ENCODE measurements at regions not wholly inside any gene's neighbourhood (a gene's known extent, or its start where the extent isn't known, plus 50 kb on each side); places are given as distances from the start of the nearest gene placed in this dataset.

DNA sequence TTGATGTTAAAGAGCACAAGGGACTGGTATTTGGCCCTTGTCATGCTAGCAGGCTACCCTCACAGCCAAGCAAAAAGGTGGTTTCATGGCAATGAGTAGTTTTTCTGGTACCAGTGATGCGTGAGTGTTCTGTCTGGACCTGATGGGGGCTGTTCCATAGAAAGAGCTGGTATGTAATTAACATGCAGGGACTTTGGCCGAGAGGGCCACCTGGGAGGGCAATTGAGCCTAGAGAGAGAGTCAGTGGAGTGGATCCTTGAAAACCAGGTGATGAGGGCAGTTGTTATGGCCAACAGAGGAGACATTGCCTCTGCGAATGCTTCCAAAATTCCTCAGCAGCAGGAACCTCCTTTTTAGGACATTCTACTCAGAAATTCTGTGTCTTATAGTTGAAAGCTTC lies 383.3 kb downstream of the PSAT1 start:
- no peaks in the 10 kb centered on the region for H3K36me3 ChIP-seq

DNA sequence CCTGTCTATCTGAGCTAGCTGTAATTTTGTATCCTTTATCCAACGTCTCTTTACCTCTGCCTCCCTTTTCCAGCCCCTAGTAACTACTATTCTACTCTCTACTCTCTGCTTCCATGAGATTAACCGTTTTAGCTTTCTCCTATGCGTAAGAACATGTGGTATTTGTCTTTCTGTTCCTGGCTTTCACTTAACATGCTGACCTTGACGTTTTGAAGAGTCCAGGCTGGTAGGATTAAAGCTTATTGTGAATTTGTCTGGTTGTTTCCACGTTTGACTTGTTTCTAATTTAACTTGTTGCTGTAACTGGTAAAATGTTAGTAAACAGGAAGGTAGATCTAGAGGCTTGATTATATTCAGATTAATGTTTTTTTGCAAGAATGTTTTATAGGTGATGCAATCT lies 385.3 kb downstream of the PSAT1 start:
- TF ChIP-seq, protein P1, sequence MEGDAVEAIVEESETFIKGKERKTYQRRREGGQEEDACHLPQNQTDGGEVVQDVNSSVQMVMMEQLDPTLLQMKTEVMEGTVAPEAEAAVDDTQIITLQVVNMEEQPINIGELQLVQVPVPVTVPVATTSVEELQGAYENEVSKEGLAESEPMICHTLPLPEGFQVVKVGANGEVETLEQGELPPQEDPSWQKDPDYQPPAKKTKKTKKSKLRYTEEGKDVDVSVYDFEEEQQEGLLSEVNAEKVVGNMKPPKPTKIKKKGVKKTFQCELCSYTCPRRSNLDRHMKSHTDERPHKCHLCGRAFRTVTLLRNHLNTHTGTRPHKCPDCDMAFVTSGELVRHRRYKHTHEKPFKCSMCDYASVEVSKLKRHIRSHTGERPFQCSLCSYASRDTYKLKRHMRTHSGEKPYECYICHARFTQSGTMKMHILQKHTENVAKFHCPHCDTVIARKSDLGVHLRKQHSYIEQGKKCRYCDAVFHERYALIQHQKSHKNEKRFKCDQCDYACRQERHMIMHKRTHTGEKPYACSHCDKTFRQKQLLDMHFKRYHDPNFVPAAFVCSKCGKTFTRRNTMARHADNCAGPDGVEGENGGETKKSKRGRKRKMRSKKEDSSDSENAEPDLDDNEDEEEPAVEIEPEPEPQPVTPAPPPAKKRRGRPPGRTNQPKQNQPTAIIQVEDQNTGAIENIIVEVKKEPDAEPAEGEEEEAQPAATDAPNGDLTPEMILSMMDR (IDR thresholded peaks at IDR 0.05), result no peak
- no peak overlapping the region for H3K4me3 ChIP-seq
- no peaks in the 10 kb centered on the region for H3K27me3 ChIP-seq
- DNase-seq (ENCODE audit: low spot score), result no peak
- H3K9me3 ChIP-seq, result no peaks in the 10 kb centered on the region
- H3K36me3 ChIP-seq, result no peaks in the 10 kb centered on the region
- no peaks in the 10 kb centered on the region for H3K4me1 ChIP-seq
- no peak overlapping the region for H3K27ac ChIP-seq

More for the DNA sequence above, 383.3 kb downstream of the PSAT1 start:
- no peaks in the 10 kb centered on the region for H3K4me1 ChIP-seq
- no peaks in the 10 kb centered on the region for H3K9me3 ChIP-seq
- TF ChIP-seq, protein P1 (IDR thresholded peaks at IDR 0.05), result no peak
- H3K27ac ChIP-seq, result no peak overlapping the region
- no peaks in the 10 kb centered on the region for H3K27me3 ChIP-seq
- H3K4me3 ChIP-seq, result no peak overlapping the region
- no peak for DNase-seq (ENCODE audit: low spot score)

DNA sequence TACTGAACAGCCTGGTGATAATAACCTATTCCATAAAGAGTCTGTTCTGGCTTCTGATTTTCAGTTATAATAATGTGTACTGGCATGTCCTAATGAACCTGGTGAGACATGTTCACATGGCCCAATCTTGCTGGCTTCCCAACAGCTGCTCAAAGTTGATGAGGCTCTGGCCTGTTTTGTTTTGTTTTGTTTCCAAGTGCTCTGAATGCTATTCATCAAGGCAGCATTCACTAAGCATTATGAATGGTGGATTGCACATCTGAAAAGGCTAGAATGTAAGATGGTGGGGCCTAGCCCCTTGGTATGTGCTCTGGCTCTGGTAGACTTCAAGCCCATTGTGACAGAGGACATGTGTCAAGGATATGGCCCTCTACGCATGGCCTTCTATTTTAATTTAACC lies 388.5 kb downstream of the PSAT1 start:
- no peaks in the 10 kb centered on the region for H3K9me3 ChIP-seq
- no peak overlapping the region for H3K27ac ChIP-seq
- H3K27me3 ChIP-seq, result no peaks in the 10 kb centered on the region
- no peaks in the 10 kb centered on the region for H3K4me1 ChIP-seq
- H3K4me3 ChIP-seq, result no peak overlapping the region
- TF ChIP-seq, protein P1 (IDR thresholded peaks at IDR 0.05), result no peak
- DNase-seq (ENCODE audit: low spot score), result no peak
- no peaks in the 10 kb centered on the region for H3K36me3 ChIP-seq

DNA sequence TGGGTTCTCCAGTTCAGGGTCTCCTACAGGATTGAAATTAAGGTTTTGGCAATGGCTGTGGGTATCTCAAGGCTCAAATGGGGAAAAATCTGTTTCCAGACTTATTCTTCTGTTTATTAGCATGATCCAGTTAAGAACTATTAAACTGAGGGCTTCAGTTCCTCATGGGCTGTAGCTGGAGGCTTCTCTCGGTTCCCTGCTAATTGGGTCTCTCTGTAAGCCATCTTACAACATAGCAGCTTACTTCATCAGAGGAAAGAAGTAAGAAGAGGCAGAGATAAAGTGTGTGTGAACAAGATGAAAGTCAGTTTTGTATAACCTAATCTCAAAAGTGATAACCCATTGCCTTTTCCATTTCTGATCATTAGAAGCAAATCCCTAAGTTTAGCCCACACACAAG lies 391.9 kb downstream of the PSAT1 start:
- Histone ChIP-seq H3K27me3 (no peaks in the 10 kb centered on the region), H3K4me1 (no peaks in the 10 kb centered on the region), H3K36me3 (no peaks in the 10 kb centered on the region), H3K27ac (no peak overlapping the region), H3K4me3 (no peak overlapping the region), H3K9me3 (no peaks in the 10 kb centered on the region)
- TF ChIP-seq, protein P1 (IDR thresholded peaks at IDR 0.05), result no peak
- DNase-seq (ENCODE audit: low spot score), result no peak

GRCh38 chr9:78691542-78691941 lies 394.6 kb downstream of the PSAT1 start:
- H3K4me1 ChIP-seq, result no peaks in the 10 kb centered on the region
- H3K9me3 ChIP-seq, result no peaks in the 10 kb centered on the region
- H3K27me3 ChIP-seq, result no peaks in the 10 kb centered on the region
- TF ChIP-seq, protein P1 (IDR thresholded peaks at IDR 0.05), result no peak
- no peaks in the 10 kb centered on the region for H3K36me3 ChIP-seq
- H3K4me3 ChIP-seq, result no peak overlapping the region
- DNase-seq (ENCODE audit: low spot score), result no peak
- H3K27ac ChIP-seq, result no peak overlapping the region

- H3K4me3 ChIP-seq, result no peak overlapping the region
- DNase-seq (ENCODE audit: low spot score), result no peak
- no peaks in the 10 kb centered on the region for H3K4me1 ChIP-seq
- H3K9me3 ChIP-seq, result no peaks in the 10 kb centered on the region
- H3K36me3 ChIP-seq, result no peaks in the 10 kb centered on the region
- TF ChIP-seq, protein P1 (IDR thresholded peaks at IDR 0.05), result no peak
- H3K27ac ChIP-seq, result no peak overlapping the region
- no peaks in the 10 kb centered on the region for H3K27me3 ChIP-seq
These were observed 395.9 kb downstream of the PSAT1 start for GRCh38 chr9:78692871-78693270.
